Spinal cord (tissue), 9 donors: ENCODE measurements at regions not wholly inside any gene's neighbourhood (a gene's known extent, or its start where the extent isn't known, plus 50 kb on each side); places are given as distances from the start of the nearest gene placed in this dataset.

ENCODE experiments used
- DNase-seq, 6 donors: peaks; one replicate each; pipeline versions ENCODE4 v3.0.0 to v3.0.0-alpha.2; 2013 to 2015; ENCODE audit warnings: low spot score in 6 of 6, low read depth in 4 of 6
- H3K27ac ChIP-seq: one replicate; pipeline ENCODE4 v1.5.1; 2013; ENCODE audit warnings: low read depth, low read length, control low read depth
- H3K27me3 ChIP-seq: one replicate; pipeline ENCODE4 v1.6.1; 2013; ENCODE audit warnings: low read length; ENCODE audit not compliant: control insufficient read depth, insufficient read depth
- H3K36me3 ChIP-seq: one replicate; pipeline ENCODE4 v1.6.1; 2013; ENCODE audit warnings: low read length; ENCODE audit not compliant: control insufficient read depth, insufficient read depth
- H3K4me1 ChIP-seq: one replicate; pipeline ENCODE4 v1.6.1; 2013; ENCODE audit warnings: low read length; ENCODE audit not compliant: control insufficient read depth, insufficient read depth
- H3K4me3 ChIP-seq: one replicate; pipeline ENCODE4 v1.5.1; 2013; ENCODE audit warnings: low read depth, low read length, control low read depth
- H3K9me3 ChIP-seq: one replicate; pipeline ENCODE4 v1.6.1; 2013; ENCODE audit warnings: low read length; ENCODE audit not compliant: control insufficient read depth, insufficient read depth
- WGBS: methylation state at CpG from one replicate; pipeline ENCODE4 v1.1.5; 2013; ENCODE audit warnings: missing lambda C conversion rate; ENCODE audit not compliant: insufficient coverage; 5-methylcytosine and 5-hydroxymethylcytosine counted together
- donor health status: healthy.

DNA sequence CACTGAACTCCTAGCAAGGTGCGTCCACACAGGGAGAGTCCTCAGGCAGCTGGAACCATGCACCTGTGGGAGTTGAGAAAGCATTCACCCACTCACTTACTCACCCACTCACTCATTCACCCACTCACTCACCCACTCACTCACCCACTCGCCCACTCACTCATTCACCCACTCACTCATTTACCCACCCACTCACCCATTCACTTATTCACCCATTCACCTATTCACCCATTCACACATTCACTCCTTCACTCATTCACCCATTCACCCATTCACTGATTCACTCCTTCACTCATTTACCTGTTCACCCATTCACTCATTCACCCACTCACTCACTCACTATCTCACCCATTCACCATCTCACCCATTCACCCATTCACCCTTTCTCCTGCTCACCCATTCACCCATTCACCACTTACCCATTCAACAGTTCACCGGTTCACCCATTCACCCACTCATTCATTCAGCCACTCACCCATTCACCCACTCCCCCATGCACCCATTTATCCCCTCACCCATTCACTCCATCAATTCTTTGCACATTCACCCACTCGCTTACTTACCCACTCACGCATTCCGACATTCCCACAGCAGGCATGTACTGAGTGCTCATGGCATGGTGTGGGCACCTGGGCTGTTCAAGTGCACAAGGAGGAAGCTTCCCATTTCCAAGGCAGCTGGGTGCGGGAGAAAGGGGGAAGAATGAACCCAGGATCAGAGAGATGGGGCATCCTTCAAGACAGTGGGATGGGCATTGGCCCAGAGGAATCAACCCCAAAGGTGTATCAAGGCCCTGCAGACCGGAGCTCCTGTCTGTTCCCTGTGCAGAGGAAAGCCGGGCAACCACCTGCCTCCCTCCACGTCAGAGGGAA, 135.2 kb upstream of the C14orf180 start:
- Histone ChIP-seq H3K4me3 (no peak overlapping the region), H3K27me3 (no peaks in the 10 kb centered on the region), H3K9me3 (no peaks in the 10 kb centered on the region), H3K4me1 (peaks cover 19% of the 10 kb centered on the region), H3K36me3 (peaks cover 2% of the 10 kb centered on the region), H3K27ac (no peak overlapping the region)
- WGBS = 77% methylated on average over 5 of the region's 10 CpGs
- DNase-seq = no peak

DNA sequence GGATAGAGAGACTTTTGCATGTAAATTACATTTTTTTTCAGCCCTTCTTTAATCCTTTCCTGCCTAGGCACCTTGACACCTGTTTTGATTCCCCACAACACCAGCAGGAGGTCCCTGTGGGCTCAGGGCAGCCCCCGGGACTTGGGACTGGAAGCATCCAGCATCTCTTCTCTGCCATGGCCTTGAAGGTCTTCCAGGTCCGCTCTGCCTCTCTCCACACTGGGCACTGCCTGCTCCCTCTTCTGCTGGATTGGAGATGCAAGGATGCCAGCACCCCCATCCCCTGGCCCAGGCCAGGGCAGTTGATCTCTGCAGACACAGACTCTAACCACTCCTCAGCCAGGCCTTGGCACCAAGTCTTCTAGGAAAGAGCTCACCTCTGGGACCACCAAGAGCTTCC, 134.5 kb upstream of the C14orf180 start:
- Histone ChIP-seq H3K4me3 (no peak overlapping the region), H3K9me3 (no peaks in the 10 kb centered on the region), H3K27me3 (no peaks in the 10 kb centered on the region), H3K27ac (no peak overlapping the region), H3K4me1 (peaks cover 19% of the 10 kb centered on the region), H3K36me3 (peaks cover 2% of the 10 kb centered on the region)
- WGBS = 87% methylated on average over 2 of the region's 2 CpGs
- no peak for DNase-seq

DNA sequence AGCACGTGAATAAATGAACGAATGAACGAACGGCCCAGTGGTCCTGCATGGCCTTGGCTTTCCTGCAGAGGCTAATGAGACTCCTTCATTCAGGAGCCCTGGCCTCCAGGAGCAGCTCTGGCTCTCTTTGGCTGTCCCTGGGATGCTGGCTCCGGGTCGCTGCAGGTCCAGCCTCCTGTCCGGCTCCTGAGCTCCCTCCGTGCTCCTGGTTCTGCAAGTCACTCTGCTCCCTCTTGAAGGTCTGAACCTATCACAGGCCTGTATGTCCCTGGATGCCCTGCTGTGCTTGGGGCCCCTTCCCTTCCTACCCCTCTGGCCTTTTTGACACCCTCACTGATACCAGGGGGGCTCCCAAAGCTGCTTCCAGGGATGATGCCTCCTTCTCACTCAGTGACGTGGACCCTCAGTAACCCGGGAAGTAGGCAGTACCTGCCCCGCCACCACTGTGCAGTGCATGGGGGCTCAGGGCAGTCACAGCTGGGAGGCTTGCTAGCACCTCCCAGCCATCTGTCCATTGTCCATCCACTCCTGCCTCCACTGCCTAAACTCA, 133.7 kb upstream of the C14orf180 start:
- WGBS = 87% methylated on average over 11 of the region's 11 CpGs

DNA sequence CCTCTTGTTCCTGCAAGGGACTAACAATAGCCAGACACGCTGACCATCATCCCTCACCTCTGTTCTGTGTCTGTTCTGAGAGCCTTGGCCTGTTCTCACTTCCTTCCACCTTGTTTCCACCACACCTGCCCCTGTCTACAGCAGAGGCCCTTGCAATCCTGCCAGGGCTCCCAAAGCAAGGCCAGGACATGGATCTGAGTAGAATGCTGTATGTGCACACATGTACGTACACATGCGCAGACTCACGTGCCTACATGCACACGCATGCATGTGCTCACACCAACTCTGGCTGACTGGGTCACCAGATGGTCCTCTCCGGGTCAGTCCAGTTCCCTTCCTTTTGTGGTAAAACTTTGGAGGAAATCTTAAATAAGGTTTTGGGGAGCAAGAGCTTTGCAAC, 133.0 kb upstream of the C14orf180 start:
- WGBS = 94% methylated on average over 6 of the region's 6 CpGs
- H3K4me1 ChIP-seq = peaks cover 14% of the 10 kb centered on the region
- H3K36me3 ChIP-seq = peaks cover 2% of the 10 kb centered on the region
- no peaks in the 10 kb centered on the region for H3K27me3 ChIP-seq
- H3K27ac ChIP-seq = no peak overlapping the region
- DNase-seq = no peak
- H3K4me3 ChIP-seq = no peak overlapping the region
- no peaks in the 10 kb centered on the region for H3K9me3 ChIP-seq

More for the DNA sequence above, 133.7 kb upstream of the C14orf180 start:
- Histone ChIP-seq H3K4me3 (no peak overlapping the region), H3K27me3 (no peaks in the 10 kb centered on the region), H3K9me3 (no peaks in the 10 kb centered on the region), H3K4me1 (peaks cover 19% of the 10 kb centered on the region), H3K27ac (no peak overlapping the region), H3K36me3 (peaks cover 2% of the 10 kb centered on the region)
- no peak for DNase-seq

DNA sequence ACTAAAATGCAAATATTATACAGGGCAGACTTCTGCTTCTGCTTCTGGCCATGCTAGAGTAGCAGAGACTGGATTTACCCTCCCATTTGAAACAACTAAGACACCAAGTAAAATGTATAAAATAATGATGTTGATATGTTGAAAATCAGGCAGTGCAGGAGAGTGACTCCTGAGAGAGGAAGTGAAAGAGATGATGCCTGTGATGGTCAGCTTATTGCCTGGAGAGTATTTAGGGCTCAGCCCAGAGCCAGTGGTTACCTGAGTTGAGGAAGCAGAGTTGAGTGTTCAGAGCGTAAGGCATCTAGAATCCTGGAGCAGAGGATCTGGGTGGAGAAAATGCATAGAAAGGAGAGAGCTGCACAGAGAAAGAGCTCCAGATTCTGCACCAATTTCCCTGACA, 131.8 kb upstream of the C14orf180 start:
- 100% methylated on average over 1 of the region's 1 CpG for WGBS
- DNase-seq = no peak
- H3K36me3 ChIP-seq = no peaks in the 10 kb centered on the region
- no peaks in the 10 kb centered on the region for H3K9me3 ChIP-seq
- no peak overlapping the region for H3K4me3 ChIP-seq
- no peaks in the 10 kb centered on the region for H3K27me3 ChIP-seq
- no peak overlapping the region for H3K27ac ChIP-seq
- H3K4me1 ChIP-seq = peaks cover 8% of the 10 kb centered on the region

DNA sequence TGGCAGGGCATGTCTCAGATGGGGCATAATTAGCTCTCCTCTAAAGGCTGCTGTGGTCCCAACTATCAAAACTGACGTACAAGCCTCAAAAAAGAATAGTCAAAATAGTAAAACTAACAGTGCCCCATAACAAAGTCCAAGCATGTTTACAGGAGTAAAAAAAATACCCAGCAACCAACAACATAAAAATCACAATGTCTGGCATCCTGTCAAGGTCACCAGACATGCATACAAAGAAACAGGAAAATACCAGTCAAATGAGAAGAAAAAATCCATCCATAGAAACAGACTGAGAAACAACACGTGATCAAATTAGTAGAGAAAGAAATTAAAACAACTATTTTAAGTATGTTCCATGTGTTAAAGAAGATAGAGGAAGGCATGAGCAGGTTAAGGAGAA, 131.2 kb upstream of the C14orf180 start:
- Histone ChIP-seq H3K4me3 (no peak overlapping the region), H3K27me3 (no peaks in the 10 kb centered on the region), H3K36me3 (no peaks in the 10 kb centered on the region), H3K4me1 (peaks cover 4% of the 10 kb centered on the region), H3K27ac (no peak overlapping the region), H3K9me3 (no peaks in the 10 kb centered on the region)
- no CpG with 5 or more reads among the region's 2 CpGs for WGBS
- no peak for DNase-seq

DNA sequence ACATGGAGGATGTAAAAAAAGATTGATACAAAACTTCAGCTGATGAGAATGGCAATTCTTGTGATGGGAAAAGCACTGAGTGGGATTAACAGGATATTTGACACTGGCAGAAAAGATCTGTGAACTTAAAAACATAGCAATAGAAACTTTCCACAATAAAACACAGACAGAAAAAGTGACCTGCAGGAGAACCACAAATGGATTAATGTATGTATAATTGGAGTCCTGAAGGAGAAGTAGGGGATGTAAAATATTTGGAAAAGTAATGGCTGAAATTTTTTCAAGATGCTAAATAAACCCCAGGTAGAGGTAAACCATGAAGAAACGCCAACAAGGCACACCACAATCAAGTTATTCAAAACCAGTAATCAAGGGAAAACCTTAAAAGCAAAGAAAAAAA, 130.8 kb upstream of the C14orf180 start:
- DNase-seq = no peak
- Histone ChIP-seq H3K36me3 (no peaks in the 10 kb centered on the region), H3K9me3 (no peaks in the 10 kb centered on the region), H3K4me1 (no peaks in the 10 kb centered on the region), H3K4me3 (no peak overlapping the region), H3K27me3 (no peaks in the 10 kb centered on the region), H3K27ac (no peak overlapping the region)
- no CpG with 5 or more reads among the region's 1 CpG for WGBS

DNA sequence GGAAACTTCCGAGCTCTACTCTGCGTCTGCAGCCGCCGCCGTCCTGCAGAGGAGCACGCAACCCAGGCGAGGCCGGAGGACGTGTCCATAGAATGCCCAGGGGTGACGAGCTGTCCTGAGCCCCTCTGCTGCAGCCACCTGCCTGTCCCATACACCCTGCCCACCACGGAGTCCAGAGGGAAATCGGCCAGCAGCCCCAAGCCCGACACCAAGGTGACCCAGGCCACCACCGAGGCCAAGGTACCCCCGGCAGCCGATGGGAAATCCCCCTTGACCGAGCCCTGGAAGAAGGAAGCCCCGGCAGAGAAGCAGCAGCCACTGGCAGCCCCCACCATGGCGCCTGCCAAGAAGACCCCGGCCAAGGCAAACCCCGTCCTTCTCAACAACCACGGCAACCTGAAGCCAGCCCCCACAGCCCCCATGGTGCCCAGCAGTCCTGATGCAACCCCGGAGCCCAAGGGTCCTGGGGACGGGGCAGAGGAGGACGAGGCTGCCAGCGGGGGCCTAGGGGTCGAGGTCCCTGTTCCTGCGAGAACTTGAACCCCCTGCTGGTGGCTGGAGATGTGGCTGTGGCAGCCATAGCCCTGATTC, 128.7 kb upstream of the C14orf180 start:
- Histone ChIP-seq H3K27ac (no peak overlapping the region), H3K4me3 (no peak overlapping the region), H3K4me1 (no peaks in the 10 kb centered on the region), H3K9me3 (no peaks in the 10 kb centered on the region), H3K36me3 (no peaks in the 10 kb centered on the region), H3K27me3 (no peaks in the 10 kb centered on the region)
- DNase-seq = no peak
- 95% methylated on average over 28 of the region's 28 CpGs for WGBS

DNA sequence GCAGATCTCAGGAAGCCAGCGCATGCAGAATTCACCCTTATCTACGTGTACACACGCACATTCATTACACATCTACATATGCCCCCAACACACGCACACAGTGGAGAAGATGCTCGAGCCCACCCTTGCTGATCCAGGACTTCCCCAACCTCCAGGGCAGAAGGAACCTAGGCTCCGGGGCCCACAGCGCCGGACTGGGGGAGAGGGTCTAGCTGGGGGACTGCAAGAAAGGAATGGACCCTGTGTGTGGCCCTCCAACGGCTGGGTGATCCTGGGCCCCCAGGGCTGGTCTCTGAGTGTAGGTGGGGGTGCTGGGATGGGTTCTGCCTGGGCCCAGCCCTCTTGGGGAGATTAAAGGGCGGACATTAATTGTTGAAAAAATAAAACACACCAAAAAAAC, 128.1 kb upstream of the C14orf180 start:
- no peaks in the 10 kb centered on the region for H3K36me3 ChIP-seq
- H3K27ac ChIP-seq = no peak overlapping the region
- no peaks in the 10 kb centered on the region for H3K4me1 ChIP-seq
- 82% methylated on average over 6 of the region's 10 CpGs for WGBS
- DNase-seq = no peak
- no peak overlapping the region for H3K4me3 ChIP-seq
- no peaks in the 10 kb centered on the region for H3K27me3 ChIP-seq
- H3K9me3 ChIP-seq = no peaks in the 10 kb centered on the region

DNA sequence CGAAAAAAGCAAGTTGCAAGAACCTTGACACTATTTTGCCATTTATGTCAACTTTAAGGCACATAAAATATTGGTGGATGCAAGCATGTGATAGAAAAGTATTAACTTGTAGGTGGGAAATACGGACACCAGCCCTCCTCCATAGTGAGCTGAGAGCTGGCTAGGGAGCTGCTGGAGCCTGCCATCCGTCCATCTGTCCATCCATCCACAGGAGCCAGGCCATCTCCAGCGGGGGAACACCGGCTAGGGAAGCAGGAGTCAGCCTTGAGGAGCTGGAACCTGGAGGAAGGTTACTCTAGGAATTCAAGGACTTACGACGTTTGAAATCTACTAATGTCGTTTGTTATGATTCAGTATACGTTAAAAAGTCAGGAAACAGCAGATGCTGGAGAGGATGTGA, 120.7 kb upstream of the C14orf180 start:
- Histone ChIP-seq H3K27me3 (peaks cover 13% of the 10 kb centered on the region), H3K4me1 (peaks cover 13% of the 10 kb centered on the region), H3K4me3 (no peak overlapping the region), H3K36me3 (no peaks in the 10 kb centered on the region), H3K27ac (no peak overlapping the region), H3K9me3 (no peaks in the 10 kb centered on the region)
- 86% methylated on average over 4 of the region's 9 CpGs for WGBS
- DNase-seq = no peak
